Sigmoid colon (tissue), 4 donors: ENCODE measurements at regions not wholly inside any gene's neighbourhood (a gene's known extent, or its start where the extent isn't known, plus 50 kb on each side); places are given as distances from the start of the nearest gene placed in this dataset.

Experiments used
- CTCF ChIP-seq, 4 experiments: fragments of 450-650 bp in 3 of 4; fragments of 200-600 bp in 1 of 4; IDR thresholded peaks; one replicate each; pipeline ENCODE4 v1.5.1; 2016 to 2019; ENCODE audit warnings: antibody characterized with exemption in 4 of 4, mild to moderate bottlenecking in 3 of 4, moderate library complexity in 2 of 4
- EP300 ChIP-seq, 4 donors: sonication (generic); formaldehyde crosslinking; IDR thresholded peaks; one replicate each; pipeline ENCODE4 v1.6.1; 2017; ENCODE audit warnings: antibody characterized with exemption in 4 of 4

DNA sequence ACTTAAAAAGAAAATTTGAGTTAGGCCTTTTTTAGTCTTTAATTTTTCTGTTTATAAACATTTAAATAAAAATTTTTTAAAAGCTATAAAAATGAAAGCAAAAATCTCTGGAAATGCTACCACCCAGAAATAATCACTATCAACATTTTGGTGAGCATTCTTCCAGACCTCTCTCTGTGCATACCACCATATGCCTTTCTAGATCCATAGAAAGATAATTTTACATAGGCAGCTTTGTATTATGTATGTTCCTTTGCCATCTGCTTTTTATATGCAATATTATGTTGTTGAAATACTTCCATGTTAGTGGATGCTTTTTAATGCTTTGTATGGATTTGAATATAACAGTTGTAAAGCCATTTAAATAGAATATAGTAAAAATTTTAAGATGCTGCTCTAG is 496.7 kb upstream of the HTR1E start:
- TF ChIP-seq CTCF (IDR thresholded peaks at IDR 0.05) (no peak), EP300 (IDR thresholded peaks at IDR 0.05) (no peak)
